Breast epithelium (tissue), 3 donors: ENCODE measurements at regions not wholly inside any gene's neighbourhood (a gene's known extent, or its start where the extent isn't known, plus 50 kb on each side); places are given as distances from the start of the nearest gene placed in this dataset.

ENCODE experiments used
- CTCF ChIP-seq, 3 donors: fragments of 450-650 bp; IDR thresholded peaks; one replicate each; pipeline ENCODE4 v1.5.1; 2016 to 2017; ENCODE audit warnings: antibody characterized with exemption in 3 of 3, mild to moderate bottlenecking in 3 of 3, moderate library complexity in 3 of 3
- POLR2A ChIP-seq: fragments of 450-650 bp; IDR thresholded peaks from one replicate; pipeline ENCODE4 v1.6.1; 2016; ENCODE audit warnings: antibody characterized with exemption, mild to moderate bottlenecking, moderate library complexity
- POLR2AphosphoS5 ChIP-seq, 3 donors: sonication (generic); formaldehyde crosslinking; IDR thresholded peaks; one replicate each; pipeline ENCODE4 v1.6.1; 2017; ENCODE audit warnings: antibody characterized with exemption in 3 of 3

- no peak for TF ChIP-seq CTCF (IDR thresholded peaks at IDR 0.05)
- no peak for TF ChIP-seq POLR2A
- no peak for TF ChIP-seq POLR2AphosphoS5 (IDR thresholded peaks at IDR 0.05)
Observed at GRCh38 chr9:105912157-105912862, 218.0 kb downstream of the TMEM38B start.
